ENCODE measurements at regions not wholly inside any gene's neighbourhood (a gene's known extent, or its start where the extent isn't known, plus 50 kb on each side); places are given as distances from the start of the nearest gene placed in this dataset.

GRCh38 chr9:129514497-129514867, 106.4 kb downstream of the C9orf50 start:
- TF ChIP-seq MXI1 (IDR thresholded peaks at IDR 0.05; ENCODE audit: borderline replicate concordance, low read depth, low read length) (no peak), CTCF (conservative IDR thresholded peaks at IDR 0.05; ENCODE audit: low read depth, low read length) (no peak), POLR2A (IDR thresholded peaks at IDR 0.05; ENCODE audit: low read depth, low read length) (no peak), BHLHE40 (IDR thresholded peaks at IDR 0.05; ENCODE audit: low read depth, low read length) (no peak), SMC3 (IDR thresholded peaks at IDR 0.05; ENCODE audit: low read depth, low read length) (no peak), RAD21 (IDR thresholded peaks at IDR 0.05; ENCODE audit: low read length) (no peak), RCOR1 (IDR thresholded peaks at IDR 0.05; ENCODE audit: insufficient replicate concordance, low read length) (no peak)
- TF ChIP-seq, protein P1, sequence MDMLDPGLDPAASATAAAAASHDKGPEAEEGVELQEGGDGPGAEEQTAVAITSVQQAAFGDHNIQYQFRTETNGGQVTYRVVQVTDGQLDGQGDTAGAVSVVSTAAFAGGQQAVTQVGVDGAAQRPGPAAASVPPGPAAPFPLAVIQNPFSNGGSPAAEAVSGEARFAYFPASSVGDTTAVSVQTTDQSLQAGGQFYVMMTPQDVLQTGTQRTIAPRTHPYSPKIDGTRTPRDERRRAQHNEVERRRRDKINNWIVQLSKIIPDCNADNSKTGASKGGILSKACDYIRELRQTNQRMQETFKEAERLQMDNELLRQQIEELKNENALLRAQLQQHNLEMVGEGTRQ (IDR thresholded peaks at IDR 0.05; ENCODE audit: low read depth, low read length): no peak
